CMK (cell line): ENCODE measurements at regions not wholly inside any gene's neighbourhood (a gene's known extent, or its start where the extent isn't known, plus 50 kb on each side); places are given as distances from the start of the nearest gene placed in this dataset.

Experiments
- DNase-seq: peaks from one replicate; pipeline ENCODE4 v3.0.0-alpha.2; 2010; ENCODE audit warnings: low read depth

- no peak for DNase-seq
These were observed 1114.7 kb upstream of the PABPC4L start for GRCh38 chr4:135316266-135316779.

GRCh38 chr4:135290136-135290535 lies 1088.5 kb upstream of the PABPC4L start:
- DNase-seq: no peak

DNA sequence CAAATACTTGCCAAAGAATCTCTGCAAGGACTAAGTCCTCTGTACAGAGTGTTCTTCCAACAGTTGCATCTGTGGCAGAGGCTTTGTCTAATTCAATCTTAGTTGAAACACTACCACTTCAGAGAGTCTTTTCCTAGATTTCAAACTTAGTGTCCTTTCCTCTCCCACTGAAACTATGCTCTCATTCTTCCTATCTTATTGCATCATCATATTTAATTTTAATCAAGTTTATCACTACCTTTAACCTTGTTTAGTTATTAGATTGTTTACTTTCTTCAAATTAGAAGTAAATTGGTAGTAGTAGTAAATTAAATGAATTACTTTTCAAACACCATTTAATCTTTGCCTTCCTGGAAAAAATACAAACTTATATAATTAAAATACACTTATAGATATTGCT lies 1082.3 kb upstream of the PABPC4L start:
- DNase-seq: no peak

DNA sequence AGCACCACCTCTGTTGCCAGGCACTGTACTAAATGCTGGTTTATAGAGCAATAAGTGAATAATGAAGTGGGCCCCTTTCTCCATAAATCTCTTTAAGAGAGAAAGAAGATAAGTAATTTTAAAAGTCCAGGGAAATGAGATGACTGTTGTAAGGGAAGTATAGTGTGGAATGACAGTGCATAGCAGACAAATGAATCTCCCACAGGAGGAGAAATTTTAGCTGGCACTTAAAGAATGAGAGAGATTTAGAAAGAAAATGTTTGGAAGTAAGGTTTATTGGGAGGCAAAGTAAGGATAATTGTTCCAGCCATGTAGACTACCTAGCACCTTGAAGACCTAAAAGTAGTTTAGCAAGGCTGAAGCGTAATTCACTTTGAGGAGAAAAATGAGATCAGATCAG lies 1081.1 kb upstream of the PABPC4L start:
- no peak for DNase-seq

- DNase-seq: no peak
These were observed 1079.6 kb upstream of the PABPC4L start for GRCh38 chr4:135281230-135281629.

- no peak for DNase-seq
These were observed 1076.4 kb upstream of the PABPC4L start for GRCh38 chr4:135277980-135278315.

- no peak for DNase-seq
These were observed 1075.7 kb upstream of the PABPC4L start for GRCh38 chr4:135277068-135277979.

- no peak for DNase-seq
These were observed 1072.8 kb upstream of the PABPC4L start for GRCh38 chr4:135274416-135274815.

DNA sequence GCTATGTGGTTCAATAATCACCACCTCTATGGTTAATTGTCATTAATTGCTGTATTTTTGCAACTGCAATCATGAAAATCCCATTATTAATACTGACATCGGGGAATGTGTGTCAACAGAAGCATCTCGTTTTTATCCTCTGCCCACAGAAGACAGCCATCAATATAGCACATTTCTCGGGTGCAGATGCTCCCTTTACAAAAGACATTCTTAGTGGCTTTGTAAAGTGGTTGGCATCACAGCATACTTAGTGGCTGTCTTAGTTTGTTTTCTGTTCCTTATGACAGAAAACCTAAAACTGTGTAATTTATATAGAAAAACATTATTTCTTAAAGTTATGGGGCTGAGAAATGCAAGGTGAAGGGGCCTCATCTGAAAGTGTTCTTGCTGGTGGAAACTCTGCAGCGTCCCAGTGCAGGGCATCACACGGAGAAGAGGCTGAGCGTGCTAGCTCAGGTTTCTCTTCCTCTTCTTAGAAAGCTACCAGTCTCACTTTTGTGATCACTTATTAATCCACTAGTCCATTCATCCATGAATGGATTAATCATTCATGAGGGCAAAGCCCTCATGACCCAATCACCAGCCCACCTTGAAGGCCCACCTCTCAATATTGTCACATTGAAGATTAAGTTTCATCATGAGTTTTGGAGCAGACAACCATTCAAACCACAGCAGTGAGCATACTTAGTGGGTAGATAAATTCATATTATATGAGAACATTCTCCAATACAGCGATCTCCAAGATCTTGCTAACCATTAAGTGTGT lies 1067.7 kb upstream of the PABPC4L start:
- DNase-seq: no peak

DNA sequence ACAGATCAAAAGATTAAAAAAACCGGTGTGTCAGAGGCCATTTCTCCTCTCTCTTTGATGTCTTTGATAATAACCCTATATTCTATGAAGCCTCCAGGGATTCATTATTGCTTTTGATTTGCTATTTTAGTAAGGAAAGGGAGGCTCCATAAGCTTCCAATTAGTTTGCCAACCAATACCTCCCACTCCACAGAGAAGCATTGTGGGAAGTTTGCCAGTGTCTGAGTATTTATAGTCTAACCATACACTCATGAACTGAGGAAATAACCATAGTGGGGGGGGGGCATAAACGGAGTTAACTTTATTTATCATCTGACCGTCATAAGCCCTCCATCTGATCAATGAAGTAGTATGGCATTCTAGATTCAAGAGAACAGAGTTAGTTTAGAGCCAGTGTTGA lies 1066.8 kb upstream of the PABPC4L start:
- no peak for DNase-seq

DNA sequence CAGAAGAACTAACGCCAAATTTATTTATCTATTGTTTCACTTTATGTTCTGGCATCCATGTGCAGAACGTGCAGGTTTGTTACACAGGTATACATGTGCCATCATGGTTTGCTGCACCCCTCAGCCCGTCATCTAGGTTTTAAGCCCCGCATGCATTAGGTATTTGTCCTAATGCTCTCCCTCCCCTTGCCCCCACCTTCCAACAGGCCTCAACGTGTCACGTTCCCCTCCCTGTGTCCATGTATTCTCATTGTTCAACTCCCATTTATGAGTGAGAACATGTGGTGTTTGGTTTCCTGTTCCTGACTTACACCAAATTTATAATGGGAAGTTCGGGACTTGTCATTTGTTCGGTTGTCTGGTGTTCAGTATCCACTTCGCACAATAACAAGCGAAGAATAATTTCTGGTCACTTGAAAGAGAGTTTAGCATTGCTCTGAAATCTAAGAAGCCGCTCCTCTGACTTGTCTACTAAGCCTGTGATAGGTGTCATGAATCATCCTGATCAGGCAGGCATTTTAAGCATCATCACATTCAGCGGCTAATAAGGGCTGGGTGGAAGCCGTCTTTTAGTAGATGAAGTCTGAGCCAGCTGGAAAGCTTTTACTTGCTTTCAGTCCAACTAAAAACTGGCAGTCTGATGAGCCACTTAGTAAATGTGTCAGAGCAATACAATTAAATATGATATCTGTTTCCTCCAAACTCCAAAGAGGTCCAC lies 1065.7 kb upstream of the PABPC4L start:
- no peak for DNase-seq

- no peak for DNase-seq
These were observed 1054.5 kb upstream of the PABPC4L start for GRCh38 chr4:135256111-135256510.

DNA sequence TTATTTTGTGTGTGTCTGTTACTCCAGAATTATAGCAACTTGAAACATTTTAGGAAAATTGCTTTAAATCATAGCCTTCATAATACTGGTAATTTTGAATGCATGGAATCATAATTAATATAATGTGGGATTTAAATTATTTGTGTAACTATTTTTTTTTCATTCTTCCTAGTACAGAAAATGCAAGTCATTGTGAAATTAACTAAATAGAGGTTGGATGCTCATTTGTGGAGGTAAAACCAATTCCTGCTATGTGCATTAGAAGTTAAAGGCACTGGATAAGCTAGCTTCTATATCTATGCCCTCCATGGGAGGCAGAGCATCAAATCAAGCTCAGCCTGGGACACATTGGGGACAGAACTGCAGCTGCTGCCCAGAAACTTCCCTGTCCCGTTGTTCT lies 1048.5 kb upstream of the PABPC4L start:
- DNase-seq: no peak

DNA sequence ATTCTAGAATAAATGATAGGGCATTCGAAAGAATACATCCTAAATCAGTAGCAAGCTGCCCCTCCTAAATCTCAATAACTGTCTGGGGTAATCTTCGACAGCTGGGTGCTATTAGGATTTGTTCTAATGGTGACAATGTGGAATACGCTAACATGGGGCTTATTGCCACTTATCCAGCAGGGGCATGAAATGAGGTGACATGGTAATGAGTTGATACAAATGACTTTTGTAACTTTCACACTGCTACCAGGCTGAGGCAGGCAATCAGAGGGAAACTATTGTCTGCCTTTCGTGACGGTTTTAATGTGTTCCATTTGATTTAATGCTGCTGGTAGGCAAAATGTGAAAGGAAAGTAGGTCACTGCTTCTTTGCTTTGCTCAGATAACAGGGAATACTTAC lies 1047.4 kb upstream of the PABPC4L start:
- DNase-seq: no peak

DNA sequence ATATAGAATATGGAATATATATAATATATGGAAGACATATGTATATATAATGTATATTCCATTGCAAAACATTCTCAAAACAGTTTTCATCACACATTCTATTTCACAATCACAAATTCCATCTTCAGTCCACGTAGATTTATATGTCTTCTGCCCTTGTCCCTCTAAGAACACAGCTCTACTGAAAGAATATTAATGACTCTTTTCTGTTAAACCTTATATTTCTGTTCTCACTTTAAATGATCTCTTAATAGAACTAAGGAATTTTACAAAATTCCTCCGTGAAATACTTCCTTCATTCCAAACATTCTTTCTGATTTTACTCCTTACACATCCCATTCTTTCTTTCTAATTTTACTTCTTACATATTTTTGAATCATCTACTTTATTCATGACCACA lies 1043.1 kb upstream of the PABPC4L start:
- DNase-seq: no peak

DNA sequence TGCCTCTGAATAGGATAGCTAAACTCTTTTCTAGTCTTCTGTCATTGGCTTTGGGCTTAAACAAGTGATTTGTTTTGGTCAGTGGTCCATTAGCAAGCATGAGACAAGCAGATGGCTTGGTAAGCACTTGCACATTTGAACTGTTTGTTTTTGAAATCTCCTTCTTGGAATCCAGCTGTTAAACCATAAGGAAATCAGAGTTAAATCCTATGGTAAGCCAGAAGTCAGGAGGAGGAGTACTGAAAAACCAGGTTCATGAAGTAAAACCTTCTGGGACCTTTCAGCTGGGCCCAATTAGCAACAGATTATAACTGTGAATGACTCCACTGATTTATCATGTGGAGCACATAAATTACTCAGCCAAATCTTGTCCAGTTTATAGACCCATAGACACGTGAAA lies 1042.5 kb upstream of the PABPC4L start:
- no peak for DNase-seq

- DNase-seq: no peak
These were observed 1039.2 kb upstream of the PABPC4L start for GRCh38 chr4:135240796-135241195.

DNA sequence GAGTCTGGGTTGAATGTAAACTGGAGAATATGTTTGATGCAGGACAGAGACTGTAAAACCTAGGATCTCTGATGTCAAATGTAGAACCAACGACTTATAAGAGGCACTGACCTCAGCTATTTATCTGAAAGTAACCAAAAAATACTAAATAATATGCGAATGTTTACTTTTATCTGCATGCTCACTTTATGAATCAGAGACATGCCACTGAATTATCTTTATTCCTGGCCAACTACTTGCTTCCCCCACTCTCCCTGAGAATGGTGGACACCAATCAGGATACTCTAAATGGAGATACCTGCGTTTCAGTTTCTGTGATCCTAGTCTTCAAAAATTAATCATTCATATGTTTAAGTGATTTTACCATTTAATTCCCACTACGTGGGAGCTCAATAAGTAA lies 1038.4 kb upstream of the PABPC4L start:
- DNase-seq: no peak

DNA sequence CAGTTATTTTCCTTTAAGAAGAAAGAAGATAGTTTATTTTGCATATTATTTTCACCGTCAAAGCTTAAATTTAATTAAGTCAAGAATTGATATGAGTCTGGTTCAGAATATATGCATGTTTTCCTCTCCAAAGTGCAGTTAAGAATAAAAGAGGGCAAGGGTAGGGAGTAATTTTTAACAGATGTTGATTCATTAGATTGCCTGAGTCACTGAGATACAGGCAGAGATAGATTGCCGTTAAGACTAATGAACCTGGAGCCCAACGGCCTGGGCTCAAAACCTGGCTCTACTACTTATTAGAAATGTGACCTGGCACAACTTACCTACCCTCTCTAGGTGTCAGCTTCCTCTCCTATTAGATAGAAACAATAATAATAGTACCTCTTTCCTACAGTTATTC lies 1037.4 kb upstream of the PABPC4L start:
- DNase-seq: no peak

- DNase-seq: no peak
These were observed 1034.5 kb upstream of the PABPC4L start for GRCh38 chr4:135236048-135236447.

GRCh38 chr4:135227842-135228241 lies 1026.3 kb upstream of the PABPC4L start:
- no peak for DNase-seq

DNA sequence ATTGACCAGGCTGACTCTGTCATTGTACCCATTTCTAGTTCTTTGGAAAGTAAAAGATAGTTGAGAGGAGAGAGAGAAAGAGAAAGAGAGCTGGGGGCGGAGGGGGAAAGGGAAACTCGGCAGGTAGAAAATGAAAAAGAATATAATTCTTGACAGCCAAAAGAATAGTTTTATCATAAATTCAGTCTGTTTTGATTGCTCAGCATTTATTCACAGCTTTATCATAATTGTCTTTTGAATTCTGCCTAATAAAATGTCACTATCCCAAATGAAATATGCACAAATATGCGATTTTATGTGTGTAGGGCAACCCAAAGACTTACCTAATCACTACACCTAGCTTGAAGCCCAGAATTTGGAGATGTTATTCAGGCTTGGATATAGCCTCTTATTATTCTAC lies 1024.0 kb upstream of the PABPC4L start:
- DNase-seq: no peak

DNA sequence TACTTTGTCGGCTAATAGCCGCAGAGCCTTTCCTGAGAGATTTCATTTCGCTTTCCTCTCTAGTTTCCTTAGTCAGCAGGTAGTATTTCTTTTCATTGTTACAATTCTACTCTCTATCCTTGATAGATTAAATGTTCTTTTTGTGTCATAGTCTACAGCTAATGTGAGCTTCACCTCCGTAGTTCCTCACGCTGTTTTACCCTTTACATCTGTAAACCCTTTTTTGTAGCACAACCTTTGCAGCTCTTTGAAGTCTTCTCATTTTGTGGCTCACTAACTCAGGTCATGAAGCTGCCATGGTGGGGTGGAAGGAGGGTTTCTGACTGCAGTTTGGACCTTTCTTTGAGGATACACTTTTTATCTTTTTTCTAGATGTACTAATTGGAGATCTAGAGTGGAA lies 1008.8 kb upstream of the PABPC4L start:
- DNase-seq: no peak
